ENCODE measurements at regions not wholly inside any gene's neighbourhood (a gene's known extent, or its start where the extent isn't known, plus 50 kb on each side); places are given as distances from the start of the nearest gene placed in this dataset.
A peak's percentile ranks its signal among the peaks of the same experiment; 100 is the strongest.

DNA sequence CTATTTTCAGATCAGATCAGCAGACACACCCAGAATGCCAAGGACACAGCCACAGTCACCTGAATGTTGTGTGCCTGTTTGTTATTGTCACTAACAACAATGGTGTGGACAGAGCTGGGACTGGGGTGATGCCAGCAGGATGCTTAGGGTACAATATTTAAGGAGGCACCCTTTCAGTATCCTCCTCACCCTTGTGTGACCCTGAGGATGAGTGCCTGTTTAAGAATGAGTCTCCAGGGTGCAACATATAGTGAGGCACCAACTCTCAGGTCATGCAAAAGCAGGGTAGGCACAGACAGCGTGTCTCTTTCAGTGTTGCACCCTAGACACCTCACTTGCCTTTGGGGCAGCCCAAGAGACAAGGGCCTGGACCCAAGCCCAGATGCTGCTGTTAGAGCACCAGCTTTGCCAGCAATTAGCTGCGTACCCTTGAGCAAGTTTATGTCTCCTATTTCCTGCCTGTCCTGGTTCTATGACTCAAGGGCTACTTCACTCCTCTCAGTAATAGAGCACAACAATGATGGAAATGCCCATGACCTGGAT is 122.6 kb downstream of the AQP9 start:
- TF ChIP-seq, protein P1, sequence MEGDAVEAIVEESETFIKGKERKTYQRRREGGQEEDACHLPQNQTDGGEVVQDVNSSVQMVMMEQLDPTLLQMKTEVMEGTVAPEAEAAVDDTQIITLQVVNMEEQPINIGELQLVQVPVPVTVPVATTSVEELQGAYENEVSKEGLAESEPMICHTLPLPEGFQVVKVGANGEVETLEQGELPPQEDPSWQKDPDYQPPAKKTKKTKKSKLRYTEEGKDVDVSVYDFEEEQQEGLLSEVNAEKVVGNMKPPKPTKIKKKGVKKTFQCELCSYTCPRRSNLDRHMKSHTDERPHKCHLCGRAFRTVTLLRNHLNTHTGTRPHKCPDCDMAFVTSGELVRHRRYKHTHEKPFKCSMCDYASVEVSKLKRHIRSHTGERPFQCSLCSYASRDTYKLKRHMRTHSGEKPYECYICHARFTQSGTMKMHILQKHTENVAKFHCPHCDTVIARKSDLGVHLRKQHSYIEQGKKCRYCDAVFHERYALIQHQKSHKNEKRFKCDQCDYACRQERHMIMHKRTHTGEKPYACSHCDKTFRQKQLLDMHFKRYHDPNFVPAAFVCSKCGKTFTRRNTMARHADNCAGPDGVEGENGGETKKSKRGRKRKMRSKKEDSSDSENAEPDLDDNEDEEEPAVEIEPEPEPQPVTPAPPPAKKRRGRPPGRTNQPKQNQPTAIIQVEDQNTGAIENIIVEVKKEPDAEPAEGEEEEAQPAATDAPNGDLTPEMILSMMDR (IDR thresholded peaks at IDR 0.05), result no peak
- no peak overlapping the region for H3K4me3 ChIP-seq
- no peak overlapping the region for H3K27ac ChIP-seq
- no peak for DNase-seq (ENCODE audit: low spot score)

DNA sequence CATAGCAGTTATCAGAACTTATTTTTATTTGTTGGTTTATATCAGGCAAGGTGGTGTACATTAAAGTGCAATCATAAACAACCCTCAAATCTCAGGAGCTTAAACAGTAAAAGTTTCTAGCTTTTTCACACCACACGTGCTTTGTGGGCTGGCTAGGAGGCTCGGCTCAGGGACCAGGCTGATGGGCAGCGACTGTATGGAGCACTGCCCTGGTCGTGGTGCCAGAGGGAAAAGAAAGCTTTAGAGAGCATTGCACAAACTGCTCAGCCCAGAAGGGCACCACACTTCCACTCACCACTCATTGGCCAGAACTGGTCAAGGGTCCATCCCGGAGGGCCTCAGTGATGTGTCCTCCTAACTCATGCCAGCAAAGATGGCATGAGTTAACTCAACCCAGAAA is 123.2 kb downstream of the AQP9 start:
- H3K27ac ChIP-seq, result no peak overlapping the region
- TF ChIP-seq, protein P1 (IDR thresholded peaks at IDR 0.05), result no peak
- no peak for DNase-seq (ENCODE audit: low spot score)
- H3K4me3 ChIP-seq, result no peak overlapping the region

DNA sequence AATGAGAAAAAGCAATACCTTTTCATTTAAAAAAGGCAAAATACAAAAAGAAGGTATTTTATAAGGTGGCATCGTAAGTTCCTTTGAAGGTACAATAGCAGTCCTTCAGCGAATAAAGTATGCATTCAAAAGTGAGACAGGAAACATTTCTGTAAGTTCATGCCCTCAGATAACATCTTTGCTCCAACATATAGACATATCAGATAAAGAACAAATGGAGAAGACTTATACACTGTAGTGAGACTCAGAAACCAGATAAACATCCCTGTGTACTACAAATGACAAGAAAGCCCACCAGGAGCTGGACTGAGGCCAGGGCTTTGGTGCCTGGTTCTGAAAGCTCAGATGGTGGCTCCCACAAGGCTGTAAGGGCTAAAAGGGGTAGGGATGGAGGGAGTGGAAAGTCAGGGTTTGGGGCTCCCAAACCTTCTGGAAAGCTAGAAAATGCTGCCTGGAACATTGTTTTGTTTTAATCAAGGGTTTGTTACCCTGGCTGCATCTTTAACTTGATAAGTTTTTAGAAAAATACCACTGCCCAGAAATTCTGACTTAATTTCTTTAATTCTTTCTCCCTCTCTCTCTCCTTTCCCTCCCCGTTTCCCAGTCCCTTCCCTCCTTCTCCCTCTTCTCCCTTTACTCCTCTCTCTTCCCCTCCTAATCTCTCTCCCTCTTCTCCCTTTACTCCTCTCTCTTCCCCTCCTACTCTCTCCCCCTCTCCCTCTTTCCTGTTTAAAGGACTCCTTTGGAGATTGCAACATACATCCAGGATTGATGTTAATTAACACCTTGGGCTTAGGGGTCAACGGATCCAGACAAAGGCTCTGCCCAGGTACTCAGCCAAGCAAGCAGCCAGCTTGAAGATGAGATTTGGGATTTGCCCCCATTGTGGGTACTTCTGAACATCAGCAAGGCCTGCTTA is 126.1 kb downstream of the AQP9 start:
- H3K4me3 ChIP-seq, result no peak overlapping the region
- no peak overlapping the region for H3K27ac ChIP-seq
- TF ChIP-seq, protein P1 (IDR thresholded peaks at IDR 0.05), result no peak
- DNase-seq (ENCODE audit: low spot score), result no peak

DNA sequence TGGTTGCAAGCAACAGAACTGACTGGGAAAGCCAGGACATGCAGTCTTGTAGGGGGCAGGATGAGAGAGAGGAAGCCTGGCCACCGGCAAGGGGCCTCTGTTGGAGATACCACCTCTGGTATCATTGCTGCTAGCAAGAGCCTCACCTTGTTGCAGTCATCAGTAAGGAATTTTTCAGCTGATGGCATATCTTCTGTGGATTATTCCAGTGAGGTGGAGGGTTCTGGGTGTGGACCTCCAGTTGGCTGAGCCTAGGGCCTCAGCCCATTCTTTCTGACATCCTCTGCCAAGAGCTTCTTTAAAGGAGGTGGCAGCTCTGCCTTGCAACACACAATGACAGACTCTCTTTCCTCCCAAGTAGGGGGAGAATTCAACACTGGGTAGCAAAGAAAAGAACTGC is 128.9 kb downstream of the AQP9 start:
- Histone ChIP-seq H3K4me3 (no peak overlapping the region), H3K27ac (no peak overlapping the region)
- TF ChIP-seq, protein P1 (IDR thresholded peaks at IDR 0.05), result no peak
- DNase-seq (ENCODE audit: low spot score), result no peak

DNA sequence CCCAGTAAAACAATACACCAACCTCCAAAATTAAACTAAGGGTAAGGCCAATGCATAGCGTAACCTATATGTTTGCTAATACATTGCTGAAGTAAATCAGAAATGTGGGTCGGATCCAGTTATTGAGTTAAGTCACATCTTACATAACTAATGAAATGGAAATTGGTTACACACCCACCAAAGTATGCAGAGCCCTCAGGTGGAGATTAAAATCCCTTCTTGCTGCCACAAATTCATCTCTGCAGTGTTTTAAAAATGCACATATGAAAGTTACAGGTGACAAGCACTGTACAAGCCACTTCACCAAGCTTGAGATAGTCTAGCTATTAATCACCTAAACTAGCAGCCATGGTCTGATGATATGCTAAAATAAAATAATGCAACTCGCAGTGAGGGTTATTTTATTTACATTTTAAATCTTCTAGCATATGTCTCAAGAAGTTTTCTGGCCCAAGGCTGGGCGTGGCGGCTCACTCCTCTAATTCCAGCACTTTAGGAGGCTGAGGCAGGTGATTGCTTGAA is 130.6 kb downstream of the AQP9 start:
- Histone ChIP-seq H3K27ac (no peak overlapping the region), H3K4me3 (no peak overlapping the region)
- TF ChIP-seq, protein P1 (IDR thresholded peaks at IDR 0.05), result no peak
- no peak for DNase-seq (ENCODE audit: low spot score)

DNA sequence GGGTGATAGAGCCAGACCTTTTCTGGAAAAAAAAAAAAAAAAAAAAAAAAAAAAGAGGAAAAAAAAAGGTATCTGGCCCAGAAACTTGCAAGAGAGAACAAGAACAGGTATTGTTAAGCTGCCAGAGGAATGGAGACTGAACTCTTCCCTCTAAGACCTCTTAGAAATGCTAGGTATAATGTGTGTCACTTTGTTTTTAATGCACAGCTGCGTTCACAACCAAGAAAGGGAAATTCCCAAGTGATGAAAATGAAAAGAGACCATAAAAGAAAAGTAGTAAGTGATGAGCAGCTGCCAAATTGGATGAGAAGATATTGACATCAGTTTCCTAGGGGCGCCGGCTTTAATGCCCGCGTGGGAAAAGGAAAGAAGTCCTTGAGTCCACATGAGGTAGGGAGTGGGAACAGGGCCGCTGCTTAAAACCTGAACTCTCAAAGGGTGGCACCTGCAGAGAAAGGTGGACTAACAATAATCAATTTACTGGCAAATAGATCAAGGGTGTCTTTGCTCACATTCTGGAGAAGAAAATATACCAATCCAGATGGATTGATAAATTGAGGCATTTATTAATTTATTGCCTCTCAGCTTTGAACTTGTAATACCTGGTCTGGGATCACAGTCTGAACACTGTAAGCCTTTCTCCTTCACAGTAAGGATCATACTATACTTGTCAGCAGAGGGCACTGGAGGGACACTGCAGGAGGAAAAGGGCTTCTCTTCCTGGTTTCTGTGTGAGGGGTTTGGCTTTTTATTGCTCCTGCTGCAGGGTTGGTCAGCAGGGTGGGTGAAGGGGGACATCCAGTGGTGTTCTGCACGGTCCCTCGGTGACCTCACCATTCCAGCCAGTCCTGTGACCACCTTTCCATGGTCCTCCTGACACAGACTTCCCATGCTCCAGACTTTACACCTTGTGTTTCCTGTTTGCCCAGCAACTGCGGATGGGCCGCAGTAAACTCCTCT is 131.6 kb downstream of the AQP9 start:
- DNase-seq (ENCODE audit: low spot score), result no peak
- TF ChIP-seq, protein P1 (IDR thresholded peaks at IDR 0.05), result peak; percentile 15
- Histone ChIP-seq H3K27ac (no peak overlapping the region), H3K4me3 (no peak overlapping the region)
